ENCODE measurements at regions not wholly inside any gene's neighbourhood (a gene's known extent, or its start where the extent isn't known, plus 50 kb on each side); places are given as distances from the start of the nearest gene placed in this dataset.

GRCh38 chr1:29709704-29710280, 473.5 kb downstream of the PTPRU start:
- TF ChIP-seq EZH2 (IDR thresholded peaks at IDR 0.05; ENCODE audit: low read length) (no peak), CTCF (optimal IDR thresholded peaks at IDR 0.05 in 1 of 3, IDR thresholded peaks at IDR 0.05 in 1 of 3, conservative IDR thresholded peaks at IDR 0.05 in 1 of 3; ENCODE audit: extremely low read depth in 1 of 3, insufficient read depth in 2 of 3, low read length in 3 of 3) (peak in 1 of 3 experiments; percentile 28)

Data from keratinocyte (primary cell).